DOHH2 (cell line): ENCODE measurements at regions not wholly inside any gene's neighbourhood (a gene's known extent, or its start where the extent isn't known, plus 50 kb on each side); places are given as distances from the start of the nearest gene placed in this dataset.

Source experiments
- EZH2phosphoT487 ChIP-seq: fragments of 200-600 bp; sonication (generic); IDR thresholded peaks from 2 replicates; pipeline ENCODE4 v1.6.1; 2017; ENCODE audit warnings: borderline replicate concordance, mild to moderate bottlenecking, antibody characterized with exemption, low read length, moderate library complexity, mixed read lengths
- TF ChIP-seq, protein P1 (sequence below): fragments of 200-600 bp; sonication (generic); IDR thresholded peaks from one replicate; pipeline ENCODE4 v1.5.1; 2014; ENCODE audit warnings: antibody characterized with exemption, mild to moderate bottlenecking, low read depth, low read length; ENCODE audit not compliant: poor library complexity, severe bottlenecking

DNA sequence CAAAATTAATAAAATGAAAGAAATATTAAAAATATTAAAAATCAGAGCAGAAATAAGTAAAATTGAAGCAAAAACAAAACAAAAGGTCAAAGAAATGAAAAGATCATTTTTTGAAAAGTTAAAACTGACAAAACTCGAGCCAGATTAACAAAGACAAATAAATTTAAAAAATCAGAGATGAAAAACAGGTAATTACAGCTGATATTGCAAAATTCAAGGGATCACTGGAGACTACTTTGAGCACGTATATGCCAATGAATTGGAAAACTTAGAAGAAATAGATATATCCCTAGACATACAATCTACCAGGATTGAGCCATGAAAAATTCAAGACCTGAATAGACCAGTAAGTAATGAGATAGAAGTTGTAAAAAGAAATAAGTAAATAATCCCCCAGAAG, 446.2 kb upstream of the EYS start:
- TF ChIP-seq EZH2phosphoT487: no peak
- TF ChIP-seq, protein P1, sequence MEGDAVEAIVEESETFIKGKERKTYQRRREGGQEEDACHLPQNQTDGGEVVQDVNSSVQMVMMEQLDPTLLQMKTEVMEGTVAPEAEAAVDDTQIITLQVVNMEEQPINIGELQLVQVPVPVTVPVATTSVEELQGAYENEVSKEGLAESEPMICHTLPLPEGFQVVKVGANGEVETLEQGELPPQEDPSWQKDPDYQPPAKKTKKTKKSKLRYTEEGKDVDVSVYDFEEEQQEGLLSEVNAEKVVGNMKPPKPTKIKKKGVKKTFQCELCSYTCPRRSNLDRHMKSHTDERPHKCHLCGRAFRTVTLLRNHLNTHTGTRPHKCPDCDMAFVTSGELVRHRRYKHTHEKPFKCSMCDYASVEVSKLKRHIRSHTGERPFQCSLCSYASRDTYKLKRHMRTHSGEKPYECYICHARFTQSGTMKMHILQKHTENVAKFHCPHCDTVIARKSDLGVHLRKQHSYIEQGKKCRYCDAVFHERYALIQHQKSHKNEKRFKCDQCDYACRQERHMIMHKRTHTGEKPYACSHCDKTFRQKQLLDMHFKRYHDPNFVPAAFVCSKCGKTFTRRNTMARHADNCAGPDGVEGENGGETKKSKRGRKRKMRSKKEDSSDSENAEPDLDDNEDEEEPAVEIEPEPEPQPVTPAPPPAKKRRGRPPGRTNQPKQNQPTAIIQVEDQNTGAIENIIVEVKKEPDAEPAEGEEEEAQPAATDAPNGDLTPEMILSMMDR: no peak
